NCI-H2171 treated with DMSO at 0.1 percent for 48 hours (cell line): ENCODE measurements at regions not wholly inside any gene's neighbourhood (a gene's known extent, or its start where the extent isn't known, plus 50 kb on each side); places are given as distances from the start of the nearest gene placed in this dataset.

Experiments
- DNase-seq: peaks from one replicate; lab custom pipeline; 2025; lab: John Stamatoyannopoulos, UW

GRCh38 chr17:73785496-73785895 is 141.3 kb upstream of the SDK2 start:
- DNase-seq: peak; percentile 12

- no peak for DNase-seq
Observed at GRCh38 chr17:73785958-73786743, 141.9 kb upstream of the SDK2 start.

- no peak for DNase-seq
Observed at GRCh38 chr17:73787076-73788059, 143.1 kb upstream of the SDK2 start.

GRCh38 chr17:73788111-73788510 is 143.9 kb upstream of the SDK2 start:
- no peak for DNase-seq

- no peak for DNase-seq
Observed at GRCh38 chr17:73791121-73791520, 146.9 kb upstream of the SDK2 start.

- no peak for DNase-seq
Observed at GRCh38 chr17:73791631-73792030, 147.4 kb upstream of the SDK2 start.

GRCh38 chr17:73792994-73793393 is 148.7 kb upstream of the SDK2 start:
- DNase-seq: no peak

GRCh38 chr17:73794336-73794735 is 150.1 kb upstream of the SDK2 start:
- no peak for DNase-seq

- no peak for DNase-seq
Observed at GRCh38 chr17:73795730-73796129, 151.5 kb upstream of the SDK2 start.

GRCh38 chr17:73797594-73798110 is 153.4 kb upstream of the SDK2 start:
- no peak for DNase-seq

GRCh38 chr17:73798111-73798748 is 154.0 kb upstream of the SDK2 start:
- no peak for DNase-seq

- no peak for DNase-seq
Observed at GRCh38 chr17:73799096-73799495, 154.9 kb upstream of the SDK2 start.

- DNase-seq: peak; percentile 9
Observed at GRCh38 chr17:73799781-73800627, 155.8 kb upstream of the SDK2 start.

- no peak for DNase-seq
Observed at GRCh38 chr17:73800893-73801292, 156.6 kb upstream of the SDK2 start.

- no peak for DNase-seq
Observed at GRCh38 chr17:73801455-73802100, 157.3 kb upstream of the SDK2 start.

- no peak for DNase-seq
Observed at GRCh38 chr17:73802314-73802713, 158.1 kb upstream of the SDK2 start.

- DNase-seq: no peak
Observed at GRCh38 chr17:73802871-73803270, 158.6 kb upstream of the SDK2 start.

- DNase-seq: no peak
Observed at GRCh38 chr17:73803964-73804435, 159.8 kb upstream of the SDK2 start.

GRCh38 chr17:73806768-73807167 is 162.5 kb upstream of the SDK2 start:
- DNase-seq: no peak

GRCh38 chr17:73813201-73813600 is 169.0 kb upstream of the SDK2 start:
- DNase-seq: no peak

GRCh38 chr17:73814075-73814474 is 169.8 kb upstream of the SDK2 start:
- DNase-seq: no peak
